GM18498 (cell line): ENCODE measurements at regions not wholly inside any gene's neighbourhood (a gene's known extent, or its start where the extent isn't known, plus 50 kb on each side); places are given as distances from the start of the nearest gene placed in this dataset.

Experiments
- ATAC-seq: cut with Tn5 transposase; IDR thresholded peaks from one replicate; pipeline ENCODE4 v1.9.1; 2021; ENCODE audit warnings: mild to moderate bottlenecking, moderate library complexity; ENCODE audit not compliant: unreplicated experiment

- no peak for ATAC-seq
Measured at GRCh38 chr16:65876624-65877023, 489.9 kb upstream of the CDH5 start.

GRCh38 chr16:65876056-65876408, 490.5 kb upstream of the CDH5 start:
- no peak for ATAC-seq

DNA sequence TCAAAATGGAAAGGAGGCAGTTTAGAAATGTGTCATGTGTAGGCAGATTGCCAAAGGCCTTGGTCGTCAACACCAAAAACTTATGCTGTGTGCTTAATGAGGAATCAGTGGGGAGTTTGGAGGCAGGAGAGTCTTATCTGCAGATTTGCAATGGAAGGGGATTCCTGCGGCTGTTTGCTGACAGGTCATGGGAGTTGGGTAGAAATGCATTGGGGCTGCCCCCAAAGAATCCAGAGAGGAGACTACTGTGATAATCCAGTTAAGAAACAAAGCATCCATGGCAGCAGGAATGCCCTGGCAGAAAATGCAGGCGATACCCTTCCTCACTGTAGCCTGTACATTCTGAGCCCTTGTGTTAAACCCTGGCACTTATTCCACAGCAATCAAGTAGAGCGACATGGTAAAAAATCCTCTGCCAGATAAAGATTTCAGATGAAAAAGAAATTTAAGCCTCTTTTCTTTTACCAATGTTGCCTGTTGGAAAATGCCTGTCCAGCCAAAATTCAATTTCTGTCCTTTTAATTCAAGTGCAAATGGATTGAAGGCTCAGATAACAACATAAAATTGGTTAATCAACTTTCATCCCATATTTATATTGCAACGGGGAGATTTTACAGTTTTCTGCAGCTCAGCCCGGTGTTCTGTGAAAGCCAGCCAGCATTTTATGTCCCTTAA, 491.0 kb upstream of the CDH5 start:
- no peak for ATAC-seq

GRCh38 chr16:65869261-65869660, 497.2 kb upstream of the CDH5 start:
- ATAC-seq, result no peak

DNA sequence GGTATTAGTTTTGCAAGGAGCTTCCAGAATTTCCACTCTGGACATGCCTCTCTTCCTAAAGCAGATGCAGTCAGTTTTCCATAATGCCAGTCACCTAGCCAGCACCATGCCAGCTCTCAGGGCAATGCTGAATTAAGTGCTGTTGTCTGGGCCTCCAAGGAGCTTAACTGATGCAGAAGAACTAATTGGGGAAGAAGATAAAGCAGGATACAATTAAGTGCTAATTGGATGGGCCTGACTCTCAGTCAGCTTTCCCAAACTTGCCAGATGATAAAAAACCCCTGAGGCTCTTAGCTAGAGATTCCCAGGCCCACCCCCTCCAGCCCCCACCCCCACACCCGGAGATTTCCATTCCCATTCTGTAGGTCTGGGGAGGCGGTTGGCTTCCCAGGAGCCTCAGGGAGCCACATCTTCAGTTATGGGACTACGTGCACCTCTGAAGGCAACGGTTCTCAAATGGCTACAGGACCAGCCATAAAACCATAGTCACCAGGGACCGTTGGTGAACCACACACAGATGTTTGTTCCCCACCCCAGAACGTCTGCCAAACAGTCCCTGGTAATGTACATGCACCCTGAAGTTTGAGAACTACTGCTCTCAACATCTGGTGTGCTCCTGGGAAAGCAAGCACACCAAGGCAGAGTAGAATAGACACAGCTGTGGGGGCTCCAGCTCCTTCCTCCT, 499.1 kb upstream of the CDH5 start:
- ATAC-seq, result no peak

DNA sequence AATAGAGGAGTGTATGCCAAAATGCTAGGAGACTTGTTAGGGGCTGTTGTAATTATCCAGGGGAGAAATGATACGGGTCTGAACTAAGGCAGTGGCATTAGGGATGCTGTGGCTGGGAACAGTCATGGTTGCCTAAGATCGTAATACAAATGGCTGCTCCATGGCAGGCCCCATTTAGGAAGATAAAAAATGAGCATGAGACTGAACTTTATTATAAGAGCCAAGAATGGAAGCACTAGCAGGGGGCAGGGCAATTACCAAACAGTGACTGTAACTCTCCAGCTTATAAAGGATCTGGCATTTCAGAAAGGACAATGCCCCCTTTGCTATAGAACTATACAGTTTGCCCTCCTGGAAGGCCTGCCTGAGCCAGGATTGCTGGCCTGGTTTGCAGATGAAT, 503.3 kb upstream of the CDH5 start:
- ATAC-seq, result no peak

DNA sequence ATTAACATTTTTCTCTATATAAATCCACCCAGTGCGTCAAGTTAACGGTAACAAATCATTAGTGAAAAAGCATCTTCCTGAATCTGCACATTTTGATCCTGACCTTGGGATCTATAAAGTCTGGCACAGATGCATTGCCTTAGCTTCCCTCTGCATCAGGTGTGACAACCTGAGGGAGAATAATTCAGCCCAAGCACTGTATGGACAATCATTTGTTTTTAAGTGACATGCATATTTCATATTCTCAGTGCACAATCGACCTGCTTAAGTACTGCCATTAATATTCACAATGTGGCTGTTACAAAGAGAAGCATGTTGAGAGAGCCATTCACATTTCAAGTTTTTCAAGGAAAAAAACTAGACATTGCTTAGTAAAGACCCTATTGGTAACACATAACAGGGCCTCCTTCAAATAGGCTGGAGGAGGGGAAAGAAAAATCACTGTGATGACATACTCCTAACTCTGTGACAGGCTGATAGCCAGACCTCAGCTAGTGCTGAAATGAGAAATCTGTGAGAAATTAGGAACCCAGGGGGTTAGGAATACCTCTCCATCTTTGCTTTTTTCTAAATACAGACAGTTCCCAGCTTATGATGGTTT, 505.3 kb upstream of the CDH5 start:
- ATAC-seq, result no peak

DNA sequence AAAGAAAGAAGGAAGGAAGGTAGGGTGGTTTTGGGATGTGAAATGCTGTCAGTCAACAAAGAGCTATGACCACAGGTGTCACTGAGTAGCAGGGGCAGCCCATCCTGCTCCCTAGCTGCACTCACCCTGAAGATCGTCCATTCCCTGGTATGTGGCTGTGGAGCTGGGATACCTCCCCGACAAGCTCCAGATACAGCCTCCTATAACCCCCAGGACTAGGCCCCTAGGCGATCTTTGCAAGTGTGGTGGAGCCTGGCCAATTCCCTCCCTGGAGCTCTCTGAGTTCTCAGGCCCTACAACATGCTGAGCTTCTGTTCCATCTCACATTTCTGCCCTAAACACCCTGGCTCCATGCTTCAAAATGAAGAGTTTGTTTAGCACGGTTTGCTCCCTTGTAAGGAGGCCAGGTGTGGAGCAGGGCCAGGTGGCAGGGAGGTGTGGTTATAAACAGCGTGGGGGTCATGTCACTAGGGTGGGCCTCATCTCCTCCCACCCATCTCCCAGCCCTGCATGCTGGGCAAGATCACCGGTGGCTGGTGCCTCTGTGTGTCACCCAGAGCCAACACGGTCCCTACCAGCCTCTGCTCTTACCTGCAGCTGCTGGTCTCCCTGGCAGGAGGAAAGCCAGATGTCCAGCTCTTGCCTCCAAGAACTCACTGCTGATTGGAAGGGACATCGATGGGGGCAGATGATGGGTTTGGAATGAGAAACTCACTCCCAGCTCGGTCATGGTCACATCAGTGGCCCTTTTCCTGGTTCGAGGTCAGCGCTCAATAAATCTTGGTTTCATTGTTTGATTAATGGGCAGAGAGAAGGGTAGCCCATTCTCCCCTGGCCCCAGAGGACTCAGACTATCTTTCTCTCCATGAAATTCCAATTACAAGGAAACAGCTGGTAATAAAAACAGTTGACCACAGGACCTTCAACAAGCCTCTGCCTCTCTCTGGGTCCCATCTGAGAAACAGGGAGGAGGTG, 511.0 kb upstream of the CDH5 start:
- ATAC-seq, result no peak

DNA sequence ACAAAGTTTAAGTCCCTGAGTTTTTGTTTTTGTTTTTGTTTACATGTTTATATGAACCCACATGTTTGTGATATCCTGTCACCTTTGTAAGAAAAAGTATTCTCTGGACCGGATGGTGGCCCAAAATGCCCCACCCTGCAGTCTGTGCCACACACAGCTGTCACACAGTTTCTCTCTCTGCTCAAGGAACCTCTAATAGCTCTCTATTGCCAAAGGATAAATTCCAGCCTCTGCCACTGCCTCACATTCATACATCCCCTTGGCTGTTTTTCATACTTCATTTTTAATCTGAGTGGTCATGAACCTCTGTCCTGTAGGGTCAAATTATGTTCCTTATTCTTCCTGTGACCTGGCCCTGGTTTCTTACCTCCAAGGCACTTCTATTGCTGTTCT, 520.3 kb upstream of the CDH5 start:
- no peak for ATAC-seq

- ATAC-seq, result no peak
Measured at GRCh38 chr16:65845466-65846209, 520.9 kb upstream of the CDH5 start.

GRCh38 chr16:65843941-65844340, 522.5 kb upstream of the CDH5 start:
- ATAC-seq, result no peak

DNA sequence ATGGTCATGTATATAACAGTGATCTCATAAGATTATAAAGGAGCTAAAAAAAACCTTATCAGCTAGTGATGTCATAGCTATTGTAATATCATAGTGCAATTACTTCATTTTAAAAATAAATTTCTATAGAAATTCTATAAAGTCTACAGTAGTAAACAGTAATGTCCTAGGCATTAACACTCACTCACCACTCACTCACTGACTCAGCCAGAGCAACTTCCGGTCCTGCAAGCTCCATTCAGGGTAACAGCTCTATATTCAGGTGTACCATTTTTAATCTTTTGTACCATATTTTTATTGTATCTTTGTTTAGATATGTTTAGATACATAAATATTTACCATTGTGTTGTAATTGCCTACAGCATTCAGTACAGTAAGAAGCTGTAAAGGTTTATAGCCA, 524.4 kb upstream of the CDH5 start:
- ATAC-seq, result no peak

GRCh38 chr16:65838001-65838400, 528.5 kb upstream of the CDH5 start:
- no peak for ATAC-seq

DNA sequence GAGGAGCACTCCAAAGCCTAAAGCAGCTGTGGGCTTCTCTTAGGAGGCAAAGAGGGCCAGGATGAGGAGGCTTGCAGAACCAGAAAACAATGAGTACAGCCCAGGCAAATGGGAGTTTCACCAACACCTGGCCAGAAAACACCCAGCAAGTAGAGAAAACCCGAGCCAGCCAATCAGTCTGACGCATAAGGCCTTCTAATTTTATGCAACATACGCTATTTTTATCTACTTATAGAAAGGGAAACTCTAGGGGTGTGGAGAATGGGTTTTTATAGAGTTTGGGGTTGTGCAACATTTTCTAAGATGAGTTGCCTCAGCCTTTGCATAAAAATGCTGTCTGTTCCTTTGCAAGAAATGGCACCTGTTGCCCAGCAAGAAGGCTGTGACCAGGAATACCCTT, 529.0 kb upstream of the CDH5 start:
- no peak for ATAC-seq

- no peak for ATAC-seq
Measured at GRCh38 chr16:65834688-65835087, 531.8 kb upstream of the CDH5 start.

- ATAC-seq, result no peak
Measured at GRCh38 chr16:65833171-65833871, 533.2 kb upstream of the CDH5 start.

DNA sequence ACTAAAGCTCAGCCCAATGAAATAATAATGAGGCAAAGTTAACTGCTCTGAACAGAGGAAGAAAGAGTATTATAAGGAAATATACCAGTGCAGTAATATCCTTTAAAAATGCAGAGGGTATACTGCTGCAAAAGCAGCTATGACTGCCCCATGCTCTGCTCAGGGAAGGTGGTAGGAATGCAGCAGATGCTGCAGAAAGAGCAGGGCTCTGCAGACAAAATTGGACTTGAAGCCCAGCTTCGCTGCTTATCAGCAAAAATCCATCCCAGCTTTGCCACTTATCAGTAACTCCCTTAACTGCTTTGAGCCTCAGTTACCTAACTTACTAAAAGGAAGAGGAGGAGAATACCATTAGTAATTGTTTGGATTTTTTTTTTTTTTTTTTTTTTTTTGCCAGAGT, 533.8 kb upstream of the CDH5 start:
- ATAC-seq, result no peak

DNA sequence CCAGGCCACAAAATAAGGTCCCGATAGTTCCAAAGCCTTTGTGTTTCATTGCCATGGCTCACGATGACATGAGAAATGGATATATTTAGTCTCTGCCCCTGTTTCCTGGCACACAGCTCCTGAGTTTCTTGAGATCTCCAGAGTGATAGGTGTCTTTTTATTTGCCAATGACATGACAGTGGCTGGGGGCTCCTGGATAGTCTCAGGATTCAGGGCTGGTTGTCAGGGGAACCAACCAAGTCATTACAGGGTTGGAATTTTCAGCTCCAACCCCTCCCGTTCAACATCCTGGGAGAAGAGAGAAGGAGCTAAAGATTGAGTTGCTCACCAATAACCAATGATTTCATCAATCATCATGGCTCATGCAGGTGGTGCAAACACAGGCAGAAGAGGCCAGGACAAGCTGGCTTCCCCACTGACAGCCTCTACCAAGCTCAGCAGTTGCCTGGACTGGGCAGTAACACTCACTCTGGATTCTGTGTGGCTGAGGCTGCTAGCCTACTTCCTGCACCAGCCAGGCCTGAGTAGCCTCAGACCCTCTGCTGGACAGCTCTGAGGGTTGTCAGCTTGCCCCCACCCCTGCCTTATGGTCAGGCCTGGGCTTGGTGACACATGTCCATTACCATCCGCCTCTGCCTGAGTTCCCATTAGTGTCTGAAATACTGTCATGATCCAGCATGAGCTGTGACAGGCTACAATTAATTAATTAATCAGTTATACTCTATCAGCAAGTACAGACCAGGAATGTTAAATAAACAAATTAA, 534.4 kb upstream of the CDH5 start:
- no peak for ATAC-seq

DNA sequence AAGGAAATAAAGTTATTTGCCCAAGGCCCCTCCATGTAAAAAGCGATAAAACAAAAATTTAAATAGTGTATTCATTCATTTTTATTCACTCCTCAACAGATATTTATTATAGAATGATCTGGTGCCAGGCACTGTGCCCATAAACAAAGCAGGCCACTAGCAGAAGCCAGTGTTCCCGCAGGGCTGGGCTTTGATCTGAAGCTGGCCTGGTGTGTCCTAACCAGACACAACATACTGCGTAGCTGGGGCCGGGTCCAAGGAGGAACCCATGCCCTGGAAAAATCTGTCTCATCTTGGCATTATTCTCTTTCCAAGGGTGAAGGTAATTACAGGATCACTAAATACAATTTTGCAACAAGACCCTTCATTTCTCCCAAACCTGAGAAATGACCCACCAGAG, 537.4 kb upstream of the CDH5 start:
- no peak for ATAC-seq
